Neutrophil (primary cell): ENCODE measurements at regions not wholly inside any gene's neighbourhood (a gene's known extent, or its start where the extent isn't known, plus 50 kb on each side); places are given as distances from the start of the nearest gene placed in this dataset.

ENCODE experiments used
- H3K27ac ChIP-seq: fragments of 200-600 bp; sonication (generic); 2 replicates; pipeline ENCODE4 v1.5.1; 2016; ENCODE audit warnings: mild to moderate bottlenecking, moderate library complexity
- H3K27me3 ChIP-seq: fragments of 200-600 bp; sonication (generic); 2 replicates; pipeline ENCODE4 v1.6.0; 2016; ENCODE audit warnings: mild to moderate bottlenecking
- H3K36me3 ChIP-seq: fragments of 200-600 bp; sonication (generic); 2 replicates; pipeline ENCODE4 v1.5.1; 2017
- H3K4me1 ChIP-seq, 2 experiments: fragments of 200-600 bp in 1 of 2; sonication (generic) in 1 of 2; 1 replicate in 1 of 2; 2 replicates in 1 of 2; pipeline versions ENCODE4 v1.5.1 to v1.6.1; 2013 to 2016; ENCODE audit warnings: low read depth in 1 of 2, low read length in 1 of 2, mild to moderate bottlenecking in 1 of 2, moderate library complexity in 1 of 2; ENCODE audit not compliant: control insufficient read depth in 1 of 2, insufficient read depth in 1 of 2
- H3K4me3 ChIP-seq, 2 experiments: fragments of 200-600 bp in 1 of 2; sonication (generic) in 1 of 2; 1 replicate in 1 of 2; 2 replicates in 1 of 2; pipeline ENCODE4 v1.5.1; 2013 to 2016; ENCODE audit warnings: low read depth in 1 of 2, low read length in 1 of 2, mild to moderate bottlenecking in 1 of 2, moderate library complexity in 1 of 2
- H3K9me3 ChIP-seq: fragments of 200-600 bp; sonication (generic); 2 replicates; pipeline ENCODE4 v1.5.1; 2016
- CTCF ChIP-seq: fragments of 200-600 bp; sonication (generic); IDR thresholded peaks from 2 replicates; pipeline ENCODE4 v1.5.1; 2016; ENCODE audit warnings: antibody characterized with exemption

- no peak for TF ChIP-seq CTCF
- Histone ChIP-seq H3K4me3 (no peak overlapping the region), H3K9me3 (no peaks in the 10 kb centered on the region), H3K27me3 (peaks cover 21% of the 10 kb centered on the region), H3K4me1 (no peaks in the 10 kb centered on the region), H3K36me3 (no peaks in the 10 kb centered on the region), H3K27ac (no peak overlapping the region)
These were observed 59.5 kb upstream of the CAPRIN2 start for GRCh38 chr12:30814295-30814655.

- H3K27me3 ChIP-seq, result peaks cover 15% of the 10 kb centered on the region
- no peak for TF ChIP-seq CTCF
- H3K27ac ChIP-seq, result no peak overlapping the region
- H3K36me3 ChIP-seq, result no peaks in the 10 kb centered on the region
- no peak overlapping the region for H3K4me3 ChIP-seq
- H3K9me3 ChIP-seq, result no peaks in the 10 kb centered on the region
- no peaks in the 10 kb centered on the region for H3K4me1 ChIP-seq
These were observed 59.0 kb upstream of the CAPRIN2 start for GRCh38 chr12:30813525-30814294.

- no peaks in the 10 kb centered on the region for H3K36me3 ChIP-seq
- H3K27me3 ChIP-seq, result peaks cover 6% of the 10 kb centered on the region
- no peaks in the 10 kb centered on the region for H3K9me3 ChIP-seq
- H3K4me1 ChIP-seq, result no peaks in the 10 kb centered on the region
- no peak overlapping the region for H3K4me3 ChIP-seq
- no peak for TF ChIP-seq CTCF
- no peak overlapping the region for H3K27ac ChIP-seq
These were observed 57.2 kb upstream of the CAPRIN2 start for GRCh38 chr12:30811966-30812365.

DNA sequence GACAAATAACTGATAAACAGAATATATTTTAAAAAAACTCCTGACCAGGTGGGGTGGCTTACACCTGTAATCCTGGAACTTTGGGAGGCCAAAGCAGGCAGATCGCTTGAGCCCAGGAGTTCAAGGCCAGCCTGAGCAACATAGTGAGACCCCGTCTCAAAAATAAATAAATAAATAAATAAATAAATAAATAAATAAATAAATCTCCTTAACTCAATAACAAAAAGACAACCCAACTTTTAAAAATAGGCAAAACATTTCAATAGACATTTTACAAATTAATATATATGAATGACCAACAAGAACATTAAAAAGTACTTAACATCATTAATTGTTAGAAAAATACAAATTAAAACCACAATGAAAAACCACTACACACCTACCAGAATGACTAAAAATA, 56.2 kb upstream of the CAPRIN2 start:
- no peak overlapping the region for H3K4me3 ChIP-seq
- no peak for TF ChIP-seq CTCF
- H3K36me3 ChIP-seq, result no peaks in the 10 kb centered on the region
- H3K27me3 ChIP-seq, result peaks cover 6% of the 10 kb centered on the region
- H3K27ac ChIP-seq, result no peak overlapping the region
- no peaks in the 10 kb centered on the region for H3K9me3 ChIP-seq
- H3K4me1 ChIP-seq, result no peaks in the 10 kb centered on the region

DNA sequence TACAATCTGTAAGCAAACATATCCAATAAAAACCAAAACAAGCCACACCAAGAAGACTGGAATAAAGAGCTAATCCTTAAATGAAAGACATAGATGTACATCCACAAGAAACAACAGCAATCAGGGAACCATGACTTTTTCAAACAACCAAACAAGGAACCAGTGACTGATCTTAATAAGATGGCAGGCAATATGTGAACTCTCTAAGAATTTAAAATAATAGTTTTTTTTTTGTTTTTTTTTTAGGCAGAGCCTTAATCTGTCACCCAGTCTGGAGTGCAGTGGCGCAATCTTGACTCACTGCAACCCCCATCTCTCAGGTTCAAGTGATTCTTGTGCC, 52.9 kb upstream of the CAPRIN2 start:
- Histone ChIP-seq H3K27me3 (peaks cover 6% of the 10 kb centered on the region), H3K4me3 (no peak overlapping the region), H3K4me1 (no peaks in the 10 kb centered on the region), H3K36me3 (no peaks in the 10 kb centered on the region), H3K9me3 (no peaks in the 10 kb centered on the region), H3K27ac (no peak overlapping the region)
- TF ChIP-seq CTCF, result no peak
